Upper lobe of left lung (tissue), 6 donors: ENCODE measurements at regions not wholly inside any gene's neighbourhood (a gene's known extent, or its start where the extent isn't known, plus 50 kb on each side); places are given as distances from the start of the nearest gene placed in this dataset.

Source experiments
- ATAC-seq, 2 donors: fragments of 200-7000 bp; cut with Tn5 transposase; one replicate each; pipeline ENCODE4 v1.9.1; 2022; ENCODE audit warnings: mild to moderate bottlenecking in 2 of 2, moderate library complexity in 2 of 2; ENCODE audit not compliant: low FRiP score in 2 of 2
- DNase-seq, 2 donors: peaks; one replicate each; pipeline ENCODE4 v3.0.0-alpha.2; 2019 to 2020
- H3K27ac ChIP-seq, 4 donors: fragments of 200-600 bp; sonication (generic); one replicate each; pipeline ENCODE4 v1.5.1; 2016 to 2019
- H3K27me3 ChIP-seq, 4 donors: fragments of 200-600 bp; sonication (generic); one replicate each; pipeline ENCODE4 v1.5.1; 2017 to 2019
- H3K36me3 ChIP-seq, 4 donors: fragments of 200-600 bp; sonication (generic); one replicate each; pipeline ENCODE4 v1.5.1; 2016 to 2019
- H3K4me1 ChIP-seq, 4 donors: fragments of 200-600 bp; sonication (generic); one replicate each; pipeline ENCODE4 v1.5.1; 2018 to 2019
- H3K4me3 ChIP-seq, 4 donors: fragments of 200-600 bp; sonication (generic); one replicate each; pipeline ENCODE4 v1.5.1; 2017 to 2019; ENCODE audit warnings: mild to moderate bottlenecking in 2 of 4, moderate library complexity in 1 of 4
- H3K9me3 ChIP-seq, 4 donors: fragments of 200-600 bp; sonication (generic); one replicate each; pipeline ENCODE4 v1.5.1; 2018 to 2019
- EP300 ChIP-seq, 4 donors: sonication (generic); formaldehyde crosslinking; IDR thresholded peaks; one replicate each; pipeline ENCODE4 v1.5.1; 2017; ENCODE audit warnings: antibody characterized with exemption in 4 of 4, control low read depth in 2 of 4
- POLR2A ChIP-seq, 4 donors: fragments of 450-650 bp; IDR thresholded peaks; one replicate each; pipeline ENCODE4 v1.5.1; 2016 to 2017; ENCODE audit warnings: antibody characterized with exemption in 4 of 4, mild to moderate bottlenecking in 2 of 4
- POLR2AphosphoS5 ChIP-seq, 2 donors: sonication (generic); formaldehyde crosslinking; IDR thresholded peaks; one replicate each; pipeline ENCODE4 v1.5.1; 2017; ENCODE audit warnings: antibody characterized with exemption in 2 of 2
- WGBS, 2 donors: methylation state at CpG; one replicate each; pipeline ENCODE4 v1.1.5; 2017 to 2018; 5-methylcytosine and 5-hydroxymethylcytosine counted together
- TF ChIP-seq, protein P1 (sequence below), 6 experiments: fragments of 450-650 bp in 4 of 6; fragments of 200-600 bp in 2 of 6; sonication (generic) in 2 of 6; IDR thresholded peaks; one replicate each; pipeline ENCODE4 v1.5.1; 2016 to 2019; ENCODE audit warnings: antibody characterized with exemption in 6 of 6
- donor health status: DM: no; HTN: no; CAD: no; lungs with moderate emphysema.
- donor health status: DM: no; HTN: yes; CAD: no; lungs with severe emphysema.

GRCh38 chr3:62938583-62938982 is 63.4 kb upstream of the CADPS start:
- no peaks in the 10 kb centered on the region for H3K4me1 ChIP-seq
- no peak overlapping the region for H3K4me3 ChIP-seq
- no peak for DNase-seq
- no peaks in the 10 kb centered on the region for H3K9me3 ChIP-seq
- no peak for TF ChIP-seq POLR2AphosphoS5 (IDR thresholded peaks at IDR 0.05)
- TF ChIP-seq, protein P1, sequence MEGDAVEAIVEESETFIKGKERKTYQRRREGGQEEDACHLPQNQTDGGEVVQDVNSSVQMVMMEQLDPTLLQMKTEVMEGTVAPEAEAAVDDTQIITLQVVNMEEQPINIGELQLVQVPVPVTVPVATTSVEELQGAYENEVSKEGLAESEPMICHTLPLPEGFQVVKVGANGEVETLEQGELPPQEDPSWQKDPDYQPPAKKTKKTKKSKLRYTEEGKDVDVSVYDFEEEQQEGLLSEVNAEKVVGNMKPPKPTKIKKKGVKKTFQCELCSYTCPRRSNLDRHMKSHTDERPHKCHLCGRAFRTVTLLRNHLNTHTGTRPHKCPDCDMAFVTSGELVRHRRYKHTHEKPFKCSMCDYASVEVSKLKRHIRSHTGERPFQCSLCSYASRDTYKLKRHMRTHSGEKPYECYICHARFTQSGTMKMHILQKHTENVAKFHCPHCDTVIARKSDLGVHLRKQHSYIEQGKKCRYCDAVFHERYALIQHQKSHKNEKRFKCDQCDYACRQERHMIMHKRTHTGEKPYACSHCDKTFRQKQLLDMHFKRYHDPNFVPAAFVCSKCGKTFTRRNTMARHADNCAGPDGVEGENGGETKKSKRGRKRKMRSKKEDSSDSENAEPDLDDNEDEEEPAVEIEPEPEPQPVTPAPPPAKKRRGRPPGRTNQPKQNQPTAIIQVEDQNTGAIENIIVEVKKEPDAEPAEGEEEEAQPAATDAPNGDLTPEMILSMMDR (IDR thresholded peaks at IDR 0.05), result no peak
- no peak for TF ChIP-seq EP300 (IDR thresholded peaks at IDR 0.05)
- TF ChIP-seq POLR2A (IDR thresholded peaks at IDR 0.05), result no peak
- H3K36me3 ChIP-seq, result no peaks in the 10 kb centered on the region
- 90 to 95% methylated on average over 2 of the region's 2 CpGs for WGBS, 2 donors
- ATAC-seq, result no peak
- H3K27ac ChIP-seq, result no peak overlapping the region
- no peaks in the 10 kb centered on the region for H3K27me3 ChIP-seq

DNA sequence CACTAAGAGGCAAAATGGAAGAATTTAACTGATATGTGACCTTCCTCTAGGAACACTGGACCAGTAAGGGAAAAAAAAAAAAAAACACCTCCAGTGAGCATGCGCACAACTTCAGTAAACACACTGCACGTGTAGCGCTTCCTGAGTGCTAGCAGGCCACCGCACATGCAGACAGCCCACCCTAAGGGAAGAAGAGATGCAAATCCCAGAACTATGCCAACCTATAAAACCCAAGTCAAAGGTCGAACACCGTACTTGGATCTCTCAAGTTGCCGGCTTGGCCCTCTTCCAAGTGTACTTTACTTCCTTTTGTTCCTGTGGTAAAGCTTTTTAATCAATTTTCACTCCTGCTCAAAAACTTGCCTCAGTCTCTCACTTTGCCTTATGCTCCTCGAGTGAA is 64.5 kb upstream of the CADPS start:
- TF ChIP-seq POLR2A (IDR thresholded peaks at IDR 0.05), result no peak
- TF ChIP-seq, protein P1 (IDR thresholded peaks at IDR 0.05), result no peak
- no peak for TF ChIP-seq POLR2AphosphoS5 (IDR thresholded peaks at IDR 0.05)
- TF ChIP-seq EP300 (IDR thresholded peaks at IDR 0.05), result no peak
- Histone ChIP-seq H3K36me3 (no peaks in the 10 kb centered on the region), H3K27me3 (no peaks in the 10 kb centered on the region), H3K4me1 (no peaks in the 10 kb centered on the region), H3K27ac (no peak overlapping the region), H3K9me3 (no peaks in the 10 kb centered on the region), H3K4me3 (no peak overlapping the region)
- ATAC-seq (no peak), DNase-seq (no peak)
- WGBS, 2 donors, result 64 to 73% methylated on average over 8 of the region's 8 CpGs

DNA sequence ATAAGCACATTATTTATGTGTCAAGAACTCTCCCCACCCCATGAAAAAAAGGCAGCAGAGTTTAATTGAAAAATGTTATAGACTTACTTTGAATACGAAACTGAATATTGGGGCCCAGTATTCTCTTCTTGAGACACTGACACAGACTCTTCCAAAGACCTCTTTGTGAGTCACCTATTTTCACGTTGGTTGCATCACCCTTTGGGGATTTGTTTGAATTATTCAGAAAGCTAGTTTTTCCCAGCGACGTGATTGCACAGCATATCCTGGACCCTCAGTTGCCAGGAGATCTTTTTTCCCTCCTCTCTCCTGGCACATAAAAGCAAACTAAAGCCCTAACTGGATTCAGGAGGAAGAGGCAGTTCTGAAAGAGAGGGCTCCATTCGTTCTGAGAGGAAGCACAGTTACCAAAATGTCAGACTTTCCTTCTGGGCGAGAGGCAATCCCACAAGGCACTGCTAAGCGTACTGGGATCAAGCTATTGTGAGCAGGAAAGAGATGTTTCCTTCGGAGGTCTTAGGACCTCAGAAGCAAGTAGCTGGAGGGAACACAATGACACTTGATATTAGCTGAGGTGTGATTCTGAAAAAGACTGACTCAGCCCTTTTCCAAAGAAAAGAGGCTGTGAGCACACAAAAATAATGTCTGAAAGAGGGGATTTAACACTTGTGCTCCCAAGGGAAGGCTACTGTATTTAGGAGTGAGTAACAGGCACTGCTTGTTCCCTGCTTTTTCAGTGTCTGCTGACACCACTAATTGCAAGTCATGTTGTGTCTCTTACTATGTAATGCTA is 65.8 kb upstream of the CADPS start:
- TF ChIP-seq, protein P1 (IDR thresholded peaks at IDR 0.05), result no peak
- TF ChIP-seq EP300 (IDR thresholded peaks at IDR 0.05) (no peak), POLR2AphosphoS5 (IDR thresholded peaks at IDR 0.05) (no peak), POLR2A (IDR thresholded peaks at IDR 0.05) (no peak)
- H3K9me3 ChIP-seq, result no peaks in the 10 kb centered on the region
- WGBS, 2 donors, result 61 to 64% methylated on average over 8 of the region's 8 CpGs
- no peak overlapping the region for H3K4me3 ChIP-seq
- no peak overlapping the region for H3K27ac ChIP-seq
- DNase-seq (no peak), ATAC-seq (no peak)
- no peaks in the 10 kb centered on the region for H3K36me3 ChIP-seq
- H3K4me1 ChIP-seq, result no peaks in the 10 kb centered on the region
- H3K27me3 ChIP-seq, result no peaks in the 10 kb centered on the region

DNA sequence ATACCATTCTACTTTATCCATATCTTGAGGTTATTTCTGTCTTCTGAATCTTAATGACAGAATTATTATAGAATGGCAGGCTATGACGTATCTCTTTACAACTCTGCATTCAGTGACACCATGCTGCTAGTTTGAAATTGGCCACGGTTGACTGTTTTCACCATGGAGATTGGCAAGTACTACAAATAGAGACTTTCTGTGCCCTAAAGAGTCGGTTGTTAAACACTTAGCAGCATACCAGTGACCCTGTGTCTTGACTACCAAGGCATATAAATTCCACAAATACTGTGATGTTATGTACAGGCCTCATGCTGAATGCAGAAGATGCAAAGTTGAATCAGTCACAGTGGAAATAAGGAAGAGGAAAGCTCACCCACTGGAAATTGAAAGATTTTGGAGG is 67.0 kb upstream of the CADPS start:
- TF ChIP-seq EP300 (IDR thresholded peaks at IDR 0.05) (no peak), POLR2AphosphoS5 (IDR thresholded peaks at IDR 0.05) (no peak), POLR2A (IDR thresholded peaks at IDR 0.05) (no peak)
- TF ChIP-seq, protein P1 (IDR thresholded peaks at IDR 0.05), result no peak
- DNase-seq (no peak), ATAC-seq (no peak)
- Histone ChIP-seq H3K36me3 (no peaks in the 10 kb centered on the region), H3K4me1 (no peaks in the 10 kb centered on the region), H3K9me3 (no peaks in the 10 kb centered on the region), H3K4me3 (no peak overlapping the region), H3K27ac (no peak overlapping the region), H3K27me3 (no peaks in the 10 kb centered on the region)
- 62 to 68% methylated on average over 3 of the region's 3 CpGs for WGBS, 2 donors

DNA sequence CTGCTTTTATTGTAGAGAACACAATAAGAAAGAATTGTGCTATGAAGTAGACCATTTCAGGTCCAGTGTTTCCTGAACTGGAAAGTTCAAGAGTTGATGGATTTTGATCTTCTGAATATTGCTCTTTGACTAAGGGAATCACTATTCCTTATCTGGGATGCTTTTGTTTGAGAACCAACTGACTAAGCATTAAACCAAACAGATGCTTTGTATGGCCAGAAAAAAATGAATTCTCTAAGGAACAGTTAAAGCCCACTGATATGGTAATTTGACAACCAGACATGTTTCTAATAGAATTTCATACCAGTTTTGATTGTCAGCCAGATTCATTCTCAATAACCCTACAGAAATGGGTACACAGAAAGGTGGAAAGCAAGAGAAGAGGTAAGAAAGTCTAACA is 67.5 kb upstream of the CADPS start:
- Histone ChIP-seq H3K27me3 (no peaks in the 10 kb centered on the region), H3K4me1 (no peaks in the 10 kb centered on the region), H3K27ac (no peak overlapping the region), H3K36me3 (no peaks in the 10 kb centered on the region), H3K4me3 (no peak overlapping the region), H3K9me3 (no peaks in the 10 kb centered on the region)
- ATAC-seq (no peak), DNase-seq (no peak)
- TF ChIP-seq POLR2A (IDR thresholded peaks at IDR 0.05) (no peak), EP300 (IDR thresholded peaks at IDR 0.05) (no peak), POLR2AphosphoS5 (IDR thresholded peaks at IDR 0.05) (no peak)
- TF ChIP-seq, protein P1 (IDR thresholded peaks at IDR 0.05), result no peak
